ENCODE measurements at regions not wholly inside any gene's neighbourhood (a gene's known extent, or its start where the extent isn't known, plus 50 kb on each side); places are given as distances from the start of the nearest gene placed in this dataset.
A peak's percentile ranks its signal among the peaks of the same experiment; 100 is the strongest.

DNA sequence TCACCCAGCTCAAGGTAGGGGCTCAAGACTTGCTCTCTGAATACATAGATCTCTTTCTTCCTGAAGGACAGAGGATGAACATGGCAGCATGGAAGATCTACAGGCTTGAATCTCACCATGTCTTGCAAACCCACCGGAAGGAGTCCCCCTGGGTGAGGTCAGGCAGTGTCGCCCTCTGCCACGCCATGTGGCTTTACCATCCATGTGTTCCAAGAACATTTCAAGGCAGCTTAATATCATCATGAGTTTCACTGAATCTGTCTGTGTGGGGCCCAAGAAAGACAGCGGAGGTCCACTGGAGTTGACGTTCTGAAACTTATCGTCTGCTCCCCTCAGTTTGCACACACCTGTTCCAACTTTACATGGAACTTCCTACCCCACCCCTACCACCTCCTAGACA, 1202.6 kb downstream of the TBC1D22A start:
- no peak for DNase-seq (ENCODE audit: low spot score)

DNA sequence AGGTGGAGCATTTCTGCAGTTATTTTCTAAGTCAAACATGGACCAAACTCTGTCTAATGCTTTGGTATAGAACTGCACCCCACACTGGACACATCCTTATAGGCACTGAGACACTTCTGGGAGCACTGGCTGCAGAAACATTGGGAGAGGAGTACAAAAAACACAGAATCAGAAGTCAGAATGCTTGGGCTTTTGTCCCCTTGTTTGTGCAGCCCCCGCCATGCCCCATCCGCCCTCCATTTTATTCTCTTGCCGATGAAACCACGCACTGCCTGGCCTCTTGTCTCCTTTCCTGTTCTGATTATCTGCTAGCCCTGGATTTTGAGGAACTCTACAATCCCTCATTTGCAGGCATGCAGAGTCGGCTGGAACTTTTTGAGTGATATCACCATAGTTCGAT, 1201.2 kb downstream of the TBC1D22A start:
- DNase-seq (ENCODE audit: low spot score): no peak

DNA sequence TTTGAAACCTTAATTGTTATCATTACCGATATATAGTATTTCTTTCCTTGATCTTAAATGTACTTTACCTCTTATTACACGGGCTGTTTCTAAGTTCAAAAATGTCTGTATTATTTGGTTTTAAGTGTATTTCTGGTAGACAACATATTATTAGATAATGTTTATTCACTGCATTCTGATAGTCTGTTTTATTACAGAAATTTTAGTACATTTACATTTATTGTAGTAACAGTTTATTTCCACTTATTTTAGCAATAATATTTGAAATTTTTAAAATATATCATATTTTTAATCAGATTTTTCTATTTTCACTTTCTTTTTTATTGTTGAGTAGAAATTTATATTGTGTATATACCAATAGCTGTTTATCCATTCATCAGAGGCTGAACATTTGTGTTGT, 1195.2 kb downstream of the TBC1D22A start:
- DNase-seq (ENCODE audit: low spot score): no peak

DNA sequence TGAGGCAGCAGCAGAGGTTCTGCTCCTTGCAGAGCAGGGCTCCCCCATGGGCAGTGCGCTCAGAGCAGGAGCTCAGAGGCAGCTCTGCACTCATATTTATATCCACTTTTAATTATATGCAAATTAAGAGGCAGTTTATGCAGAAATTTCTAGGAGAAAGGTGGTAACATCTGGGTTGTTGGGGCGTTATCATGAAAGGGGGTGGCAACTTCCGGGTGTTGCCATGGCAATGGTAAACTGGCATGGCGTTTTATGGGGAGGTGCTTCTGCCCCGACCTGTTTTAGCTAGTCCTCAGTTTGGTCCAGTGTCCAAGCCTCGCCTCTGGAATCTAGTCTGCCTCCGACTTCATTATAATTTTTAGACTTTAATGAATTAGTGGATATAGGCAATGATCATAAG, 1191.7 kb downstream of the TBC1D22A start:
- DNase-seq (ENCODE audit: low spot score): no peak

DNA sequence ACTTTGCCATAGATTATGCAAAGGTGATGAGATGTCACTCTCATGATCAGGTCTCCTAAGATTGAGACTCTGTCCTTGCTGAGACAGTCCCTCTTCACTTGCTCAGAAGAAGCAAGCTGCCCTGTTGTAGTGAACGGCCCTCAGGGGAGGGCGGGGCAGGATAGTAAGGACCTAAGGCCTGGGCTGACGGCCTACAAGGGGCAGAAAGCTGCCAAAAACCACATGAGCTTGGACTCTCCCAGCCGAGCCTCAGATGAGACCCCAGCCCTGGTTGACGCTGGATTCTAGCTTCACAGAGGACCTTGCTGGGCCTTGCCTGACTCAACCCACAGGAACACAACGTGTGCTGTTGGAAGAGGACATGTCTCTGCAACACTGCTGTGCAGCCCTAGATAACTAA, 1182.5 kb downstream of the TBC1D22A start:
- DNase-seq (ENCODE audit: low spot score): no peak

DNA sequence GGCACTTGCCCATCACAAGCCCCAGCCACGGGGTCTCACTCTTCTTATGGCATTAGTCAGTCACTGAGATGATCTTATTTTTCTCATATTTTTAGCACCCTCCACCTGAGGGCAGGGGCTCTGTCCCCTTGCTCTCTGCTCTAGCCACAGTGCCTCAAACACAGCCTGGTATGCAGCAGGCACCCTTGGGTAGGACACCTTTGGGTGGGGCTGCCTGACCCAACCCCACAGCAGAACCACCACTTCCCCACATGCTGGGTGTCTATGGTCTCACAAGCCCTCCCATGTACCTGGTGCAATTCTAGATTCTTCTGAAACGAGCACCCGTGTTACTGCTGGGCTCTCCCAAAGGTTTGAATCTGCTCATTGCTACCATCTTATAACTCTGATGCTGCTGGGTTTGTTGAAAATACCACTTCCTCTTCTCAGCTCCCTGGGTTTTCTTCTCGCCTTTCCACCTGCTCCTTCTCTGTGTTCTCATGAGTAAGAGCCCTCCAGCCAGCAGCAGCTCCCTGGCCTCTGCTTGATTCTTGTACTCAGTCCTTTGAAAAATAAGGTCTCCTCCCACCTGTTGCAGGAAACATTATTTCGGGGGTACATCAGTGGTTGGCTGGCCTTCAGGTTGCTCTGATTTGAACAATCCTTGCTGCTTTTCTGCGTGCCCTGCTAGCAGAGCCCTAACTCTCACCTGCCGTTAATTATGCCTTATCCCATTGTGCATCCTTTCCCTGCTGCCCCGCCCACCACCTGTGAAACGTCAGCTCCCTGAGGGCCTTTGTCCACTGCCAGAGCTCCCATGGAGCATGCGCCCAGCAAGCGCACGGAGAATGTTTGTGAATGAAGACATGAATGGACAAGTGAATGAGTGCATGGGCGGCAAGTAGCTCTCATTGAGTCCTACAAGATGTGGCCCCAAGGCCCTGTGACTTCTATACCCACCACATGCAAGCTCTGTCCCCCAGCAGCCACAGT, 1181.6 kb downstream of the TBC1D22A start:
- DNase-seq (ENCODE audit: low spot score): no peak

DNA sequence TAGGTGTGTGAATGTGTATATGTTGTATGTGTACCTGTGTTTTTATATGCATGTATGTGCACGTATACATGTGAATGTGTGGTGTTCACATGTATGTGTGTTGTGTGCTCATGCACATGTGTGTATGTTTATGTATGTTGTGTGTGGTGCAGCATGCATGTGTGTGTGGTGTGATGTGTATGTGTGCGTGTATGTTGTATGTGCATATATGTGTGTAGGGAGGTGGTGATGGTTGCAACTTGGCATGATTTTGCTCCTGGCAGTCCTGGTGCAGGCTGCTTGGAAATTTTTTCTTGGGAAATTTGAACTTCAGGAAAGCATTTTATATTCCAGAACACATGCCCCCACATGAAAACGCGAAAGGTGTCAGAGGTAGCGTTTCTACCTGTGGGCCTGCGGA, 1177.8 kb downstream of the TBC1D22A start:
- no peak for DNase-seq (ENCODE audit: low spot score)

DNA sequence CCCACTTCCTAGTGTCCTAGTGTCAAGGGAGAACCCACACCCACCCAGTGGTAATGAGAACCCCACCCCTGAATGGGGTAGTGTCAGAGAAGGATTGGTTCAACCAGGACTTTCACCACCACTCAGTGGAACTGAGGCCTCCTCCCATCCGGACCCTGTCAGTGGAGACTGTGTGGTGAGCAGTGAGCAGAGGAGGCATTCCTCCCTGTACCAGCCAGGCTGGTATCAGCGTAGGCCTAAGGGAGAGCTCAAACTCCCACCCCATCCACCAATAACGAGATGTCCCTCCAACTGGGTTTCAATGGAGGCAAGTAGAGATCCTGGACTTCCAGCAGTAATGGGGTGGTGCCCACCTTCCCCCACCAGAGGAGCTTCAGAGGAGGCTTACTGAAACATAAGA, 1171.4 kb downstream of the TBC1D22A start:
- no peak for DNase-seq (ENCODE audit: low spot score)

DNA sequence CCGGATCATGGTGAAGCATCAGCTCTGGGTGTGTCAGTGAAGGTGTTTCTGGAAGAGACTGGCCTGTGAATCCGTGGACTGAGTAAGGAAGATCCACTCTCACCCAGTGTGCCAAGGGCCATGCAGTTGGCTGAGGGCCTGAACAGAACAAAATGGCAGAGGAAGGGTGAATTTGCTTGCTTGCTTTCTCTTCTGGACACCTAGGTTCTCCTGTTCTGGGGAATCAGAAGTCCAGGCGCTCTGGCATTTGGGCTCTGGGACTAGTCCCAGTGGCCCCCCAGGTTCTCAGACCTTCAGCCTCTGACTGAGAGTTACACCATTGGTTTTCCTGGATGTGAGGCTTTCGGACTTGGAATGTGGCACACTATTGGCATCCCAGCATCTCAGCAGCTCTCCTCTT, 1170.8 kb downstream of the TBC1D22A start:
- no peak for DNase-seq (ENCODE audit: low spot score)

DNA sequence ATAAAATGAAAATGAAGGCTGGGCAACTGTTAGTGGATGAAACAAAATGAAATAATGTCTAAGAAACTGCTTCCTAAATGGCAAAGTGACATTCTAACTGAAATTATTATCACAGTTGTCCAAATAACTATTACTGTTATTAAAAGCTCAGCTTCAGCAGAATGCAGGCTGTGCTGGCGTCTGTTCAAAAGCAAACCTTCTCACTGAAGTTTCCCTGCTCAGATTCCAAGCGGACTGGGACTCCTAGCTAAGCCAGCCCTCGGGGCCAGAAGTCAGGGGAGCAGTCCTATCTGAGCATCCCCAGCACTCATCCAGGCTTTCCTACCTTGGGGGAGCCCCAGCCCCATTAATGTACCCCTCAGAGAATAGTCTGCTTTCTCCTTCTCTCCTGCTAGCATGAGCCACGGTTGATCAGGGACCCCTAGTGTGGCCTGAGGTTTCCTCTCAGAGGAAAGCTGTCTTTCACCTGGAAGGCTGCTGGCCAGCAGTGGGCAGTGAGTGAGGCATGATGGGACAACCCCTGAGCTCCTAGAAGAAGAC, 1167.3 kb downstream of the TBC1D22A start:
- DNase-seq (ENCODE audit: low spot score): no peak

DNA sequence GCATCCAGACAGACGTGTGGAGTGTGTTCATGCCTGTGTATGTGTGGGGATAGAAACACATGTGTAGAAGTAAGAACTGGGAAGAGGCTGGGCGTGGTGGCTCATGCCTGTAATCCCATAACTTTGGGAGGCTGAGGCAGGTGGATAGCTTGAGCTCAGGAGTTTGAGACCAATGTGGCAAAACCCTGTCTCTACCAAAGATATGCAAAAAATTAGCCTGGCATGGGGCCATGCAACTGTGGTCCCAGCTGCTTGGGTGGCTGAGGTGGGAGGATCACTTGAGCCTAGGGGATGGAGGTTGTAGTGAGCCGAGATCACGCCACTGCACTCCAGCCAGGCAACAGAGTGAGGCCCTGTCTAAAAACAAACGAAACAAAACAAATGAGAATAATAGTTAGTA, 1166.6 kb downstream of the TBC1D22A start:
- DNase-seq (ENCODE audit: low spot score): no peak

DNA sequence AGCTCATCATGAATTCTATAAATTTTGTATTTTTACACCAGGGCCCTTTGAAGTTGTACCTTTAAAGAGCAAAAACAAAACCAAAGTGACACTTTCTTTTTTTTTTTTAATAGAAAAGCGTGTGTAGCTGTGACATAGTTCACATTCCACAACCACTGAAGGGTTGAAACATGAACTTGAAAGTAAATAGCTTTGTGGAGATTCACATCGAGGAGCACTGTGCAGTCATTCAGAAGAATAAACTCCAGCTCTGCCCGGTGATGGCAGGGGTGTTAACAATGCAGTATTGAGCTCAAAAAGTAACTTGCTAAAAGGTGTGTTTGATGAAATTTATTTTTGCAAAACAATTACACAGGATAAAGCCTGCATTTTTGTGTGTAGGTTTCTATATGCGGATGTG, 1166.2 kb downstream of the TBC1D22A start:
- peak; percentile 19 for DNase-seq (ENCODE audit: low spot score)

DNA sequence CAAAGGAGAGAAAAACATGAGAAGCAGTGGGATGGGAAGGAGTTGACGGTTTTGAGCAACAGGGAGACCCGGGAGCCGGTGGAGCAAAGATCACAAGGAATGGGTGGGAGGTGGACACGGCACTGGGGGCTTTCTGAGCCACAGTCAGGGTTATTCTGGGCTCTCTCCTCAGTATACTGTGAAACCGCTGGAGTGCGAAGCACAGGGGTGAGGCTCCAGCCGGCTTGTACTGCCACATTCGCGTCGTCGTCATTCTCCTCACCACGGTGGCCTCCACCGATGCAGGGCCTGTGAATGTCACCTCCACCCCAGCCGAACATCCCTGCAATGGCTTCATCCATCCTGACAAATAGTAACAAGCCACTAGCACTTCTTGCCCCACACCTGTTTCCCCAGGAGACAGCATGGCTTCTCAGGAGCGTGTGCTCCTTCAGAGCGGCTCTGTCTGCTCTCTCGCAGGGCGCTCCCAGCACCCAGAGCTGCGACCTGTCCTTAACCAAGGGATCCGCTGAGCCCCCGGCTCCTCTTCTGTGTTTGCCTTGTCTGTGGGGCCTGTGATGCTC, 1165.3 kb downstream of the TBC1D22A start:
- DNase-seq (ENCODE audit: low spot score): no peak

DNA sequence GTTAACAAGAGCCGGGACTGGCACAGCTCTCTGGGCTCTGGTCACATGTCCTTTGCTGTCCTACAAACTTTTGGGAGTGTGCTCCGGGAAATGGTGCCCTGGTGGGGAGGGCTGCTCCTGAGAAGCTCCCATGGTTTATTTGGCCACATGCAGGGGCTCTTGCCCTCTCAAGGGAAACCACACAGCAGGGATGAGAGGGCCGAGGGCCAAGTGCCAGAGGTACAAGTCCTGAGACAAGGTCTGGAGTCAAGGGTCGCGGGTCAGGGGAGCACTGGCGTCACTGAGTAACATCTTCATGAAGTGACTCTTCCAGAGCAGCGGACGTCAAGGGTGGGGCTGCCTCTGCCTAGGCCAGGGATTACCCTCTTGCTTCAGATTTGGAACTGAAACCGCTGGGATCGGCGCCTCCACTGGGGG, 1160.6 kb downstream of the TBC1D22A start:
- no peak for DNase-seq (ENCODE audit: low spot score)

DNA sequence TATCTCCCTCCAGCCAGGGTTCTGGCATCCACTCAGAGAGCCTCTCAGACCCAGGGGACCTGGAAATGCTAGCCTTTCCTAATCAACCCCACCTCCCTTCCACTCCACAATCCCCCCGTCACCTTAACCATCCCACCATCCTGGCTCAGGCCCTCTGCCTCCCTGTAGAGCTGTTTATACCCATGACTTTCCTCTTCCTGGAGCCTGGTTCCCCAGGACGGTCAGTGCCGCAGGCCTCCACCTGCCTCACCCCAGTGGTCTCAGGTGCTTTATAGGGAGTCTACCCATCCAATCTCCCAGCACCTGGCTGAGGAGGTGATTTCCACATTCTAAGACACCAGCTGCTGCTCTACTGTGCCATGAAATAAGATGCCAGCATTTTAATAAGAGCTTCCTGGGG, 1159.5 kb downstream of the TBC1D22A start:
- no peak for DNase-seq (ENCODE audit: low spot score)

DNA sequence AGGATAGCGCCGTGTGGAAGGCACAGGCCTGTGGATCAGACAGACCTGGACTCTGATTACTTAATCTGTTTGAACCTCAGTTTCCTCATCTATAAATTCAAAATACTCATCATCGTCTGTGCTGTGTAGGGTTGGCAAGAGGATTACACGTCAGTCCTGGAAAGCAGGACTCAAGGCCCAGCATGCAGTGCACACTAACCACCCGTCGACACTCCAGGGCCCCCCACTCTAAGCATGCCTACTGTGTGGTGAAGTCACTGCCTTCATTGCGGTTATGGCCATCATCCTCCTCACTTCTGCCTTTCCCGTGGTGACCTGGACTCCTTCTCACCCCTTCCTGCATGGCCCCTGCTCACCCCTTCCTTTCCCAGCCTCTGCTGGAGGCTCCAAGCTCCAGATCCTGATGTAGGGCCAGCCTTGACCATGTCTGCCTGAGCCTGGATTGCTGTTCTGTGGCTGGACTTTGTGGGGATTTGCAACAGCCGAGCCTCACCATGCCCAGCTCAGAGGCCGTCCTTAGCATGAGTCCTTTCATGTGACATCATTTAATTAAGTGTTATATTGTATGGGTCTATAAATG, 1158.0 kb downstream of the TBC1D22A start:
- no peak for DNase-seq (ENCODE audit: low spot score)

DNA sequence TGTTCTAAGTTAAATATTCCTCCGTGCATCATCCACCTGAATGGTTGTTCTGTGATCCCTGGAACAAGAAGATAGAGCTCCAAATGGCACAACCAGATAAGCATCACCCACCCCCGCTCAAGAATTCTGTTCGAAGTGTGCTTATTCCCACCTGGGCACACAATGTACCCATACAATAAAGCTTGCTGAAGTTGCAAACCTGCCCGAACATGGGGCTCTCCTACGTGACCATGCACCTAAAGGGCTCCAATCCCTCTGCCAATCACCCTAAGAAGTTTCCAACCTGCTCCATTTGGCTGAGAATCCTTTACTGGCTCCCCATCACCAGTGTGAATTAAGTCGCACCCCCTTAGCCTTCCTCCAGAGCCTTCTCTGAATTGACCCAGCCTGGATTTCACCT, 1157.4 kb downstream of the TBC1D22A start:
- no peak for DNase-seq (ENCODE audit: low spot score)

DNA sequence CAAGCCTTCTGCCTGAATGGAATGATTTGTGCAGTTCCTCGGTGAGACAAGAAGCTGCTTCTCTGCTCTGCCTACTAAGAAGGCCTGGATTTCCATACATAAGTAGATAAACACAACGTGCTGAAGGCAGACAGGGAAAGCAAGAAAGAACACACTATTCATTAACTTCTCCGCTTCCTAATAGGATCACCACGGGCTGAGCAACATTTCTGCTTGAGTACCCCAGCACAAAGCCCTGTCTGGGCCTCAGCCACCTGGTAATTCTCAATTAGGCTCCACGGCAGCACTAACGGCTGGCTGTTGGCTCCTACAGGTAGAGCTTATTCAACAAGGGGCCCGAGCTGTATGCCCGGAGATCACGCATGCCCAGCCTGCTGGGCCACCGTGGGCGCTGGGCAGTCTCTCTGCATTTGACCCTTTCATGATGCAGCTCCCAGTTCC, 1156.6 kb downstream of the TBC1D22A start:
- no peak for DNase-seq (ENCODE audit: low spot score)

DNA sequence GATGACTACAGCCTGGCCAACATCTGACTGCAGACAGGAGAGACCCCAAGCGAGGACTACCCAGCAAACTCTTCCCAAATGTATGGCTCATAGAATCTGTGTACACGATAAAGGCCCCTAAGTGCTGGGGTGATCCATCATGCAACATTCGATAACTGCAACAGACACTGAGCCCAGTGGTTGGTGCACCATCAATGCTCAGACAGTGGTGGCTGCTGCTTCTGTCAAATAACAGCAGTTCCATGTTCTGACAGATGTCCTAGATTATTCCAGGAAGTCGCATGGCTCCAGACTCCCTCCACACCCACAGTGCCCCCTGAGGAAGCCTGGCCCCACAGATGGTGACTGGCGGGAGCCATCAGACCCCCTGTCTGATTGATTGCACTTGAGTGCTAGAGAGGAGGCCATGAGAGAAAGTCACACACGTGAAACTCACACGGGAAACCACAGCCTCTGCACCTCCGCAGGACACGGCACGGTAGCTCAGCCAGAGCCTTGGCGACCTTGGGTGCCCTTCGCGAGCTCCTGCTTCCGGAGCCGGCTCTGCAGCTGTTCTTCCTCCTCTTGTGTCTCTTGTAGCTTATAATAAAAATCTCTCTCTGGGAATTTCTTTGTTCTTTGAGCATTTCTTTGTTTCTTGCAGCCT, 1155.9 kb downstream of the TBC1D22A start:
- DNase-seq (ENCODE audit: low spot score): no peak

DNA sequence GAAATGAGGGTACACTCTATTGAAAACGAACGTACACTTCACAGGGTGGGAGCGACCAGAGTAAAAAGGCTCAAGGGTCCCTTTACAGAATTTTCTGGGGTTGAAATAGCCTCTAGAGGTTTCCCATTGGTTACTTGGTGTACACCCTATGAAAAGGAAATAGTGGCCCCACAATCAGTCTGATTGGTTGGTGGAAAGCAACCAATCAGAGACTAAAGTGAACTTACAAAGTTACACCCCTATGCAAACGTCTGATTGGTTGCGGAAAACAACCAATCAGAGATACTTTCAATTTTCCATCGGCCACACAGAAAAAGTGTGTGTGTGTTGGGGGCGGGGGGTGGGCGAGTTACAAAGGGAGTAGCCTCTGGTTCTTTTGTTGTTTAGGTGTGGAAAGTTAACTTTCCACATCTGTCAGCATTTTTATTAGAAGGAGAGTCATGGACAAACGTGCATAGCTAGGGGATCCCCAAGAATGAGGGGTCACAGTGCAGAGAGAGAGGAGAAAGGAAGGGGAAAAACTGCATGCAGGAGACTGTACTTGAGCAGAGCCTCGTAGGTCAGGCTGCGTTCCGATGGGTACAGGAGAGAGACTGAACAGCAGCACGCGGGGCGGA, 1152.1 kb downstream of the TBC1D22A start:
- no peak for DNase-seq (ENCODE audit: low spot score)

DNA sequence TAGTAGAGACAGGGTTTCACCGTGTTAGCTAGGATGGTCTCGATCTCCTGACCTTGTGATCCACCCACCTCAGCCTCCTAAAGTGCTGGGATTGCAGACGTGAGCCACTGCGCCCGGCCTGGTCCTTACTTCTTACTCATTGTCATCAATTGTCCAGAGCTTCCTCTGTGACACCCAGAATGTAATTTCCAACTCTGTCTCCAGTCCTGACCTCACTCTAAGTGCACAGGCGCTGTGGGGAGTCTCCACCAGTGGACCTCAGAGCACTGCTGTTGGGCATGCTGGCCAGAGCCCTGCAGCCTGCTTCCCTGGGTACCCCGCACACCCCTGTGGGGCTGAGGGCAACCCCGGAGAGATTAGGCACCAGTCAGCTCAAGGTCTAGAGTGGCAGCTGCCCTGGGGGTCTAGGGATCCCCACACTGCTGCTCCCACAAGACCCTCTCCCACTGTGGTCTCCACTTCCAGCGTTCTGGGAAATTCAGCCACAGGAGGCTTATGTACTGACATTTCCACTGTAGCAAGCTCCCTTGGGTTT, 1140.3 kb downstream of the TBC1D22A start:
- DNase-seq (ENCODE audit: low spot score): no peak

DNA sequence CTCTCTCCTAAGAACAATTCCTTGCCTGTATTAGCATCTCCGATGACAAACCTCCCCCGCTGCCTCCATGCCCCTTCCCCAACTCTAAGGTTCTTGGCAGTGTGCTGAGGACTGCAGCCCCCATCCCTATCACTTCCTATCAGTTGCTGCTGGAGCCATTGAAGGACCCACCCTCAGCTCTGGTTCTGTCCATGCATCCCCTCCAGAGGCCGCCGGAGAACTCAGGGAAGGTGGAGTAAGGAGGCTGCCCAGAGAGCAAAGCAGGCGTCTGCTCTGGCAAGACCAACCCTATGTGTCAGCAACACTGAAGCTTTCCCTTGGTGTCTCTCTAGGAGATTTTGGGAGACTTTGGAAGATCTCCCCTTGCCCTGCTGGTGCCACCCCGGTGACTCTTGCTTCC, 1139.5 kb downstream of the TBC1D22A start:
- DNase-seq (ENCODE audit: low spot score): no peak

Data from SW480 (cell line).